H9 (cell line): ENCODE measurements at regions not wholly inside any gene's neighbourhood (a gene's known extent, or its start where the extent isn't known, plus 50 kb on each side); places are given as distances from the start of the nearest gene placed in this dataset.

Source experiments
- DNase-seq: peaks from one replicate; pipeline ENCODE4 v3.0.0-alpha.2; 2017
- H2AFZ ChIP-seq: one replicate; pipeline ENCODE4 v1.6.1; 2013; ENCODE audit warnings: mild to moderate bottlenecking, low read length, control low read depth, moderate library complexity
- H2AK5ac ChIP-seq: 2 replicates; pipeline ENCODE4 v1.6.1; 2013; ENCODE audit warnings: low read length, control low read depth, mixed read lengths; ENCODE audit not compliant: insufficient read length
- H2BK120ac ChIP-seq: one replicate; pipeline ENCODE4 v1.6.1; 2013; ENCODE audit warnings: low read depth, mild to moderate bottlenecking, low read length, control low read depth, inconsistent platforms; ENCODE audit not compliant: poor library complexity, severe bottlenecking
- H2BK12ac ChIP-seq: 2 replicates; pipeline ENCODE4 v1.6.1; 2013; ENCODE audit warnings: low read length, control low read depth, mixed read lengths, low read depth; ENCODE audit not compliant: insufficient read length
- H2BK15ac ChIP-seq: 2 replicates; pipeline ENCODE4 v1.6.1; 2013; ENCODE audit warnings: low read depth, low read length, control low read depth
- H2BK20ac ChIP-seq: one replicate; pipeline ENCODE4 v1.6.1; 2013; ENCODE audit warnings: low read depth, mild to moderate bottlenecking, low read length, control low read depth, inconsistent platforms; ENCODE audit not compliant: poor library complexity, severe bottlenecking
- H2BK5ac ChIP-seq: 2 replicates; pipeline ENCODE4 v1.6.1; 2013; ENCODE audit warnings: low read length, control low read depth, mixed read lengths; ENCODE audit not compliant: insufficient read length
- H3K14ac ChIP-seq: 2 replicates; pipeline ENCODE4 v1.6.1; 2013; ENCODE audit warnings: low read length, control low read depth; ENCODE audit not compliant: insufficient read depth
- H3K18ac ChIP-seq: 2 replicates; pipeline ENCODE4 v1.6.1; 2013; ENCODE audit warnings: low read depth, mild to moderate bottlenecking, mixed read lengths, low read length, control low read depth; ENCODE audit not compliant: insufficient read length
- H3K23ac ChIP-seq: 2 replicates; pipeline ENCODE4 v1.6.1; 2013; ENCODE audit warnings: low read length, control low read depth, mixed read lengths, low read depth; ENCODE audit not compliant: insufficient read length
- H3K23me2 ChIP-seq: 2 replicates; pipeline ENCODE4 v1.6.1; 2013; ENCODE audit warnings: low read depth, mild to moderate bottlenecking, mixed read lengths, low read length, control low read depth; ENCODE audit not compliant: insufficient read length, poor library complexity, severe bottlenecking
- H3K27ac ChIP-seq: 2 replicates; pipeline ENCODE4 v1.5.1; 2013; ENCODE audit warnings: low read length, control low read depth, mixed read lengths, low read depth; ENCODE audit not compliant: insufficient read length
- H3K27me3 ChIP-seq: 2 replicates; pipeline ENCODE4 v1.6.1; 2013; ENCODE audit warnings: low read length, control low read depth, inconsistent platforms; ENCODE audit not compliant: insufficient read depth
- H3K4ac ChIP-seq: 2 replicates; pipeline ENCODE4 v1.6.1; 2013; ENCODE audit warnings: low read depth, mild to moderate bottlenecking, control low read depth, inconsistent platforms, low read length, moderate library complexity
- H3K4me1 ChIP-seq: 2 replicates; pipeline ENCODE4 v1.6.1; 2013; ENCODE audit warnings: low read length, control low read depth, inconsistent platforms; ENCODE audit not compliant: insufficient read depth
- H3K4me2 ChIP-seq: 2 replicates; pipeline ENCODE4 v1.6.1; 2013; ENCODE audit warnings: low read length, control low read depth, mixed read lengths; ENCODE audit not compliant: insufficient read length, insufficient read depth
- H3K56ac ChIP-seq: 2 replicates; pipeline ENCODE4 v1.6.1; 2013; ENCODE audit warnings: low read depth, mild to moderate bottlenecking, mixed read lengths, low read length, control low read depth; ENCODE audit not compliant: insufficient read length
- H3K79me1 ChIP-seq: 2 replicates; pipeline ENCODE4 v1.6.1; 2013; ENCODE audit warnings: low read depth, mild to moderate bottlenecking, moderate library complexity, low read length, control low read depth, inconsistent platforms; ENCODE audit not compliant: insufficient read depth, poor library complexity, severe bottlenecking
- H3K79me2 ChIP-seq: 2 replicates; pipeline ENCODE4 v1.6.1; 2013; ENCODE audit warnings: low read length, control low read depth, inconsistent platforms; ENCODE audit not compliant: insufficient read depth
- H3K9ac ChIP-seq: 2 replicates; pipeline ENCODE4 v1.6.1; 2013; ENCODE audit warnings: low read length, control low read depth, mixed read lengths; ENCODE audit not compliant: insufficient read length; ENCODE audit errors: extremely low read depth
- H3K9me3 ChIP-seq: one replicate; pipeline ENCODE4 v1.6.1; 2013; ENCODE audit warnings: low read depth, low read length, inconsistent platforms; ENCODE audit not compliant: control insufficient read depth
- H3T11ph ChIP-seq: one replicate; pipeline ENCODE4 v1.6.1; 2013; ENCODE audit warnings: mild to moderate bottlenecking, low read length, control low read depth, inconsistent platforms
- H4K20me1 ChIP-seq: one replicate; pipeline ENCODE4 v1.6.1; 2013; ENCODE audit not compliant: control insufficient read depth, insufficient read length, insufficient read depth
- H4K5ac ChIP-seq: 2 replicates; pipeline ENCODE4 v1.6.1; 2013; ENCODE audit warnings: low read depth, mild to moderate bottlenecking, mixed read lengths, low read length, control low read depth; ENCODE audit not compliant: insufficient read length
- H4K8ac ChIP-seq: replicated peaks from 2 replicates; pipeline ENCODE4 v1.6.1; 2013; ENCODE audit warnings: low read length, control low read depth, mixed read lengths, low read depth; ENCODE audit not compliant: insufficient read length
- H4K91ac ChIP-seq: 2 replicates; pipeline ENCODE4 v1.6.1; 2013; ENCODE audit warnings: low read depth, mild to moderate bottlenecking, moderate library complexity, mixed read lengths, low read length, control low read depth; ENCODE audit not compliant: insufficient read length
- H3K27ac Mint-ChIP-seq, 3 experiments: 2 replicates in 2 of 3; 3 replicates in 1 of 3; pipeline ENCODE4 v1.8.0; 2020 to 2021; ENCODE audit warnings: mixed read lengths in 3 of 3, mild to moderate bottlenecking in 1 of 3, moderate library complexity in 1 of 3
- H3K27me3 Mint-ChIP-seq: 2 replicates; pipeline ENCODE4 v1.8.0; 2021; ENCODE audit warnings: low read depth, mild to moderate bottlenecking, moderate library complexity, mixed read lengths
- H3K36me3 Mint-ChIP-seq, 3 experiments: 2 replicates in 2 of 3; 3 replicates in 1 of 3; pipeline ENCODE4 v1.8.0; 2020 to 2021; ENCODE audit warnings: low read depth in 3 of 3, mixed read lengths in 3 of 3; ENCODE audit not compliant: insufficient read depth in 1 of 3
- H3K4me1 Mint-ChIP-seq, 2 experiments: 2 replicates each; pipeline ENCODE4 v1.8.0; 2020; ENCODE audit warnings: mixed read lengths in 2 of 2
- H3K4me3 Mint-ChIP-seq, 2 experiments: 2 replicates in 1 of 2; 3 replicates in 1 of 2; pipeline ENCODE4 v1.8.0; 2020 to 2021; ENCODE audit warnings: mild to moderate bottlenecking in 2 of 2, mixed read lengths in 2 of 2, moderate library complexity in 1 of 2
- H3K9me3 Mint-ChIP-seq, 2 experiments: 2 replicates in 1 of 2; 3 replicates in 1 of 2; pipeline ENCODE4 v1.8.0; 2020; ENCODE audit warnings: mild to moderate bottlenecking in 2 of 2, mixed read lengths in 2 of 2, moderate library complexity in 1 of 2
- WGBS: extraction: QIAGEN DNeasy Blood & Tissue Kit; methylation state at CpG from one replicate; pipeline ENCODE4 v1.1.7; 2013; ENCODE audit warnings: missing lambda C conversion rate, low lambda C conversion rate, mixed read lengths; ENCODE audit not compliant: insufficient read length; ENCODE audit errors: extremely low coverage; 5-methylcytosine and 5-hydroxymethylcytosine counted together
- TF ChIP-seq, protein P1 (sequence below): fragments of 200-600 bp; sonication (generic); conservative IDR thresholded peaks from 3 replicates; pipeline ENCODE4 v1.8.0; 2021; ENCODE audit warnings: antibody characterized with exemption, mild to moderate bottlenecking

DNA sequence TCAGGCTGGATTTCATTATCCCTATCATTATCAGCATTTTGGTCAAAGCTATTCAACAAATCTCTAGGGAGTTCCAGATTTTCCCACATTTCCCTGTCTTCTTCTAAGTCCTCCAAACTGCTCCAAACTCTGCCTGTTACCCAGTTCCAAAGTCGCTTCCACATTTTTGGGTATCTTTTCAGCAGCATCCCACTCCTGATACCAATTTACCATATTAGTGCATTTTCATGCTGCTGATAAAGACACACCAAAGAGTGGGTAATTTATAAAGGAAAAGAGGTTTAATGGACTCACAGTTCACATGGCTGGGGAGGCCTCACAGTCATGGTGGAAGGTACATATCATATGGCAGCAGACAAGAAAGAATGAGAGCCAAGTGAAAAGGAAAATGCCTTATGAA is 132.8 kb upstream of the SLC7A11 start:
- H2BK120ac ChIP-seq = no peak overlapping the region
- H3K9ac ChIP-seq = no peak overlapping the region
- no peaks in the 10 kb centered on the region for H3K27me3 ChIP-seq
- no peak overlapping the region for H2BK20ac ChIP-seq
- no peaks in the 10 kb centered on the region for H3K4me1 ChIP-seq
- no peak overlapping the region for H3K27ac ChIP-seq
- H3K4me2 ChIP-seq = no peak overlapping the region
- no peaks in the 10 kb centered on the region for H3K27me3 Mint-ChIP-seq
- H3K4me3 Mint-ChIP-seq = no peak overlapping the region
- H3K14ac ChIP-seq = no peak overlapping the region
- H3K9me3 ChIP-seq = no peaks in the 10 kb centered on the region
- no peak overlapping the region for H3K27ac Mint-ChIP-seq
- no peaks in the 10 kb centered on the region for H3K79me2 ChIP-seq
- H3K36me3 Mint-ChIP-seq = peaks cover 10 to 25% (median 17%) of the 10 kb centered on the region in 3 experiments
- TF ChIP-seq, protein P1, sequence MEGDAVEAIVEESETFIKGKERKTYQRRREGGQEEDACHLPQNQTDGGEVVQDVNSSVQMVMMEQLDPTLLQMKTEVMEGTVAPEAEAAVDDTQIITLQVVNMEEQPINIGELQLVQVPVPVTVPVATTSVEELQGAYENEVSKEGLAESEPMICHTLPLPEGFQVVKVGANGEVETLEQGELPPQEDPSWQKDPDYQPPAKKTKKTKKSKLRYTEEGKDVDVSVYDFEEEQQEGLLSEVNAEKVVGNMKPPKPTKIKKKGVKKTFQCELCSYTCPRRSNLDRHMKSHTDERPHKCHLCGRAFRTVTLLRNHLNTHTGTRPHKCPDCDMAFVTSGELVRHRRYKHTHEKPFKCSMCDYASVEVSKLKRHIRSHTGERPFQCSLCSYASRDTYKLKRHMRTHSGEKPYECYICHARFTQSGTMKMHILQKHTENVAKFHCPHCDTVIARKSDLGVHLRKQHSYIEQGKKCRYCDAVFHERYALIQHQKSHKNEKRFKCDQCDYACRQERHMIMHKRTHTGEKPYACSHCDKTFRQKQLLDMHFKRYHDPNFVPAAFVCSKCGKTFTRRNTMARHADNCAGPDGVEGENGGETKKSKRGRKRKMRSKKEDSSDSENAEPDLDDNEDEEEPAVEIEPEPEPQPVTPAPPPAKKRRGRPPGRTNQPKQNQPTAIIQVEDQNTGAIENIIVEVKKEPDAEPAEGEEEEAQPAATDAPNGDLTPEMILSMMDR = no peak
- H3K4ac ChIP-seq = no peak overlapping the region
- no peak for DNase-seq
- no peaks in the 10 kb centered on the region for H3K79me1 ChIP-seq
- no peak overlapping the region for H2AK5ac ChIP-seq
- H3K56ac ChIP-seq = no peak overlapping the region
- no peak overlapping the region for H2BK12ac ChIP-seq
- H3T11ph ChIP-seq = no peak overlapping the region
- no peak overlapping the region for H2AFZ ChIP-seq
- WGBS = no CpG with 5 or more reads among the region's 1 CpG
- H4K20me1 ChIP-seq = no peaks in the 10 kb centered on the region
- no peak overlapping the region for H4K5ac ChIP-seq
- H4K91ac ChIP-seq = no peak overlapping the region
- H3K4me1 Mint-ChIP-seq = no peaks in the 10 kb centered on the region; a peak in 1 of 4 replicates
- no peaks in the 10 kb centered on the region for H3K23me2 ChIP-seq
- H3K23ac ChIP-seq = no peak overlapping the region
- no peak overlapping the region for H4K8ac ChIP-seq
- H2BK15ac ChIP-seq = no peak overlapping the region
- peaks cover 27 to 29% of the 10 kb centered on the region in 2 experiments for H3K9me3 Mint-ChIP-seq
- H3K18ac ChIP-seq = no peak overlapping the region
- H2BK5ac ChIP-seq = no peak overlapping the region
